HAP-1 (cell line): ENCODE measurements at regions not wholly inside any gene's neighbourhood (a gene's known extent, or its start where the extent isn't known, plus 50 kb on each side); places are given as distances from the start of the nearest gene placed in this dataset.

Experiments used
- DNase-seq, 2 experiments: peaks; one replicate each; pipeline ENCODE4 v3.0.0-alpha.2; 2016 to 2020; ENCODE audit warnings: low spot score in 2 of 2
- H3K27me3 ChIP-seq: fragments of 250-450 bp; sonication (Bioruptor Pico); 2 replicates; pipeline ENCODE4 v1.5.1; 2020; ENCODE audit warnings: low read depth, mild to moderate bottlenecking, moderate library complexity
- H3K36me3 ChIP-seq: fragments of 250-450 bp; sonication (Bioruptor Pico); replicated peaks from 2 replicates; pipeline ENCODE4 v1.5.1; 2020; ENCODE audit warnings: mild to moderate bottlenecking
- H3K4me1 ChIP-seq: fragments of 250-450 bp; sonication (Bioruptor Pico); 2 replicates; pipeline ENCODE4 v1.5.1; 2020; ENCODE audit warnings: mild to moderate bottlenecking
- H3K4me3 ChIP-seq: fragments of 250-450 bp; sonication (Bioruptor Pico); 2 replicates; pipeline ENCODE4 v1.5.1; 2020; ENCODE audit warnings: mild to moderate bottlenecking, moderate library complexity
- H3K9me3 ChIP-seq: fragments of 250-450 bp; sonication (Bioruptor Pico); 2 replicates; pipeline ENCODE4 v1.5.1; 2020; ENCODE audit warnings: mild to moderate bottlenecking, moderate library complexity
- in situ Hi-C: fragments of 300-500 bp; cut with MboI; formaldehyde crosslinking; loops from 3 replicates; pipeline ENCODE4 v1.14.3; 2020; ENCODE audit warnings: low sequenced_read_pairs, inconsistent platforms, mixed read lengths

DNA sequence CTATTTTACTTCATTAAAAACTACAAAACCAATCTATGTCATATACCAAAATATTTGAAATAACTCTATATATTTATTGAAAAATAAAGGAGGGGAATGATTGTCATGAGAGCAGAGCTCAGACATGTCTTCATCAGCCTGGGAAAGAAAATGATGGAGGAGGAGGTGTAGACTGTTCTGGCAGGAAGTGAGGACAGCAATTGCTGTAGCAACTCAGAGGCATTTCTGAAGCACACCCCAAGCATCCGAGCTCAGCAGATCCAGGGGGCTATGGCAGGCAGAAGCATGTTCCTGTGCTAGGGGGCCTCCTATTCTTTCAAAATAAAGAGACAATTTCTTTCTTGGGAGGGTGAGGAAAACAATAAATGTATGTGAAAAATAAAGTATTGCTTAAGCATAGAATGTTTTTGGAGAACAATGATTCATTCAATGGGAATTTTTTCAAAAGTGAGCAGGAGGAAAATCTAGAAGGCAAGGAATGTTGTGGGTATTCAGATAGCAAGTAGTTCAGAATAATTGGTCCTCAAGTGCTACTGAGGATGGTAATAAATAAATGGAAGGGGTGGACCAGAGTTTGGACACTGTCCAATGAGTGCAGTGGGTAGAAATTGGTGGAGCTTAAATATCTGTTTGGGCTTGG is 383.4 kb downstream of the CDH11 start:
- DNase-seq = no peak
- Histone ChIP-seq H3K27me3 (no peaks in the 10 kb centered on the region), H3K4me1 (no peaks in the 10 kb centered on the region), H3K36me3 (no peaks in the 10 kb centered on the region), H3K4me3 (no peak overlapping the region), H3K9me3 (no peaks in the 10 kb centered on the region)
- in situ Hi-C loops = no loop called here

DNA sequence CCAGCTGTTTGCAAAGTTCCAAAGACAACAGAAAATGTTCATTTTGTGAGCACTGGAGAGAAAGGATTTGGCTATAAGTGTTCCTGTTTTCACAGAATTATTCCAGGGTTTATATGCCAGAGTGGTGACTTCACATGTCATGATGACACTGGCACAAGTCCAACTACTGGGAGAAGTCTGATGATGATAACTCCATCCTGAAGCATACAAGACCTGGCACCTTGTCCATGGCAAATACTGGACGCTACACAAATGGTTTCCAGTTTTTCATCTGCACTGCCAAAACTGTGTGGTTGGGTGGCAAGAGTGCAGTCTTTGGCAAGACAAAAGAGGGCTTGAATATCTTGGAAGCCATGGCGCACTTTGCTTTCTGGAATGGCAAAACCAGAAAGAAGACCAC is 385.0 kb downstream of the CDH11 start:
- no peaks in the 10 kb centered on the region for H3K27me3 ChIP-seq
- no peak overlapping the region for H3K4me3 ChIP-seq
- H3K9me3 ChIP-seq = no peaks in the 10 kb centered on the region
- H3K4me1 ChIP-seq = no peaks in the 10 kb centered on the region
- DNase-seq = no peak
- in situ Hi-C loops = no loop called here
- no peaks in the 10 kb centered on the region for H3K36me3 ChIP-seq

DNA sequence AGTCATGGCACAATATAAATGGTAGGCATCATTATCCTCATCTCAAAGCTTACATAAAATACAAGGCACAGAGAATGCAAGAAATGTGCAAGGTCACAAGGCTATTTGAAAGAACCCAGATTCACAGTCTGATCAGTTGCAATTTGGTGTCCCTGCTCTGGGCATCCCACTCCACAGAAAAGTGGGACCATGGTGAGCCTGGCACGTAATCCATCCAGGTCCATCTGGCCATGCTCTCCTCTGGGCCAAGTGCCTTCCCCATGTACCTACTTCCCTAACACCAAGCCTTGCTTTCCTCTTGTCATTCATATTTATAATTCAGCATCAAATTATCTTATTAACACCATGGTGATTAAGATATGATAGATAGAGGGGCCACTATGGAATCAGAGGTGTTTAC is 390.0 kb downstream of the CDH11 start:
- no peaks in the 10 kb centered on the region for H3K36me3 ChIP-seq
- H3K4me1 ChIP-seq = no peaks in the 10 kb centered on the region
- H3K27me3 ChIP-seq = no peaks in the 10 kb centered on the region
- no peaks in the 10 kb centered on the region for H3K9me3 ChIP-seq
- DNase-seq = no peak
- in situ Hi-C loops = no loop called here
- H3K4me3 ChIP-seq = no peak overlapping the region

DNA sequence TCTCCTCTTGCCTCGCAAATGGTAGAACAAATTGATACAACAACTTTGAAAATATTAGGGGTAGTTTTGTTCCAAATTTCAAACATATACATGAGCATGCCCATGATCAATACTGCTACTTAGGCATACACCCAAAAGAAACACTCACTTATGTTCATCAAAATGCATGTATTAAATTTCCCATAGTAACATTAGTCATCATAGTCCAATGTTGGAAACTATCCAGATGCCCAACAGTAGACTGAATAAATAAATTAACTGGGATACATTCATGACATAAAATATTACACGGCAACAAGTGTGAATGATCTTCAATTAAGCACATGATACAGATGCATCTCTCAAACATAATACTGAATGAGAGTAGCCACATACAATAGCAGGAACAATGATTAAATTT is 391.6 kb downstream of the CDH11 start:
- in situ Hi-C loops = no loop called here
- Histone ChIP-seq H3K36me3 (no peaks in the 10 kb centered on the region), H3K4me1 (no peaks in the 10 kb centered on the region), H3K27me3 (no peaks in the 10 kb centered on the region), H3K4me3 (no peak overlapping the region), H3K9me3 (no peaks in the 10 kb centered on the region)
- no peak for DNase-seq

DNA sequence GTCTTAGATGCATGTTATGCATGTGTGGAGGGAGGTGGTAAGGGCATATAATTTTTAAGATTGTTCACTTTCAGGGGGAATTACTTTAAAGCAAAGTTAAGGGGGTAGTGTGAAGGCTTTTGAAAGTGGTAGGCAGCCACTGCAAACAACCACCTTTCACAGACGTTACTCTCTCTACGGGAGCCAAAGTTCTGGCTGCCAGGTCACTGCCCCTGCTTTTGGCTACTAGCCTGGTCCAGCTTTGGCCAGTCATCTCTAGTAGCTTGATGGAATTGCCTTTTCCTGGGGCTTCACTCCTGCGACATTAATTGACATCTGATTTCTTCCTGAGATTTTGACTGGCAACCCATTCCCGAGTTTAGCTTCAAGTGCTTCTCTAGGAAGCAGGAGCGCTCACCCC is 397.5 kb downstream of the CDH11 start:
- no peaks in the 10 kb centered on the region for H3K36me3 ChIP-seq
- in situ Hi-C loops = no loop called here
- H3K4me3 ChIP-seq = no peak overlapping the region
- H3K27me3 ChIP-seq = no peaks in the 10 kb centered on the region
- no peaks in the 10 kb centered on the region for H3K9me3 ChIP-seq
- DNase-seq = no peak
- H3K4me1 ChIP-seq = no peaks in the 10 kb centered on the region

DNA sequence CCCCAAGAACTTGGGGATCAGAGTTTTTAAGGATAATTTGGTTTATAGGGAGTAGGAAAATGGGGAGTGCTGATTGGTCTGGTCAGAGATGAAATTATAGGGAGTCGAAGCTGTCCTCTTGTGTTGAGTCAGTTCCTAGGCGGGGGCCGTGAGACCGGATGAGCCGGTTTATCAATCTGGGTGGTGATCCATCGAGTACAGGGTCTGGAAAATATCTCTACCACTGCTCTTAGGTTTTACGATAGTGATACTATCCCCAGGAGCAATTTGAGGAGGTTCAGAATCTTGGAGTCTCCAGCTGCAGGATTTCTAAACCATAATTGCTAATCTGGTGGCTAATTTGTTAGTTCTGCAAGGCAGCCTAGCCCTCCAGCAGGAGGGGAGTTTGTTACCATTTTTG is 403.4 kb downstream of the CDH11 start:
- no peaks in the 10 kb centered on the region for H3K27me3 ChIP-seq
- no peaks in the 10 kb centered on the region for H3K4me1 ChIP-seq
- H3K9me3 ChIP-seq = no peaks in the 10 kb centered on the region
- H3K36me3 ChIP-seq = no peaks in the 10 kb centered on the region
- in situ Hi-C loops = no loop called here
- H3K4me3 ChIP-seq = no peak overlapping the region
- DNase-seq = no peak

DNA sequence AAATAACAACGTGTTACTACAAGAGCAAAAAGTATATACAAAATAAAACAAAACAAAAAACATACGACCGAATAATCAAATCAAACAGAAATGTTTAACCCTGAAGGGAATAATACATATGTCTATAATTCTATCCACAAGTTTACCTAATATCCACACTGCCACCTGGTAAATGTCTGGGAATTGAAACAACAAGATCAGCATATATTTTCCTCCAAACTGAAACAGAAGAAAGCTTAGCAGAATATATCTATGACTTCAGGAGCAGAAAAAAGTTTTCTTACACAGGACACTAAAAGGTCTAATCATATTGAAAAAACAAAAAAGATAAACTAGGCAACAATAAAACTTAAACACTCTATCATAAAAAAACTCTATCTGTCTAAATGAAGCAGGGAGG is 404.0 kb downstream of the CDH11 start:
- H3K27me3 ChIP-seq = no peaks in the 10 kb centered on the region
- H3K4me1 ChIP-seq = no peaks in the 10 kb centered on the region
- no peaks in the 10 kb centered on the region for H3K36me3 ChIP-seq
- in situ Hi-C loops = no loop called here
- DNase-seq = no peak
- no peaks in the 10 kb centered on the region for H3K9me3 ChIP-seq
- no peak overlapping the region for H3K4me3 ChIP-seq

DNA sequence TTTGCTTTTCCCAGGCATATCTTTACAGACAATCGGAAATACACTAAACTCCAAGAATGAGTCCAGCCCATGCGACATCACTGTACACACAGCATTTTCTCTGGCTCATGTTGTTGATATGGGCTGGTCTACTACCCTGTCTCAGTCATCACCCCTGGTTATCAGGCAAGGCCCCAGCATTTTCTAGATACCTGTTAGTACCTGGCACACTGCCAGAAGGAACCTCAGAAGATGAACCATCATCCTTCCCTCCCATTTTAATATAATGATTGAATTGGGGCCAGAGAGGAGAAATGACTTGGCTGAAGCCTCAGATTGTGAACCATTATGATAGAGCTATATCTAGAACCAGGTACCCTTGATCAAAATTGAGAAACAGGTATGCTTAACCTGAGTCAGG is 406.2 kb downstream of the CDH11 start:
- in situ Hi-C loops = no loop called here
- H3K27me3 ChIP-seq = no peaks in the 10 kb centered on the region
- H3K9me3 ChIP-seq = no peaks in the 10 kb centered on the region
- H3K4me1 ChIP-seq = no peaks in the 10 kb centered on the region
- DNase-seq = no peak
- H3K36me3 ChIP-seq = no peaks in the 10 kb centered on the region
- no peak overlapping the region for H3K4me3 ChIP-seq

DNA sequence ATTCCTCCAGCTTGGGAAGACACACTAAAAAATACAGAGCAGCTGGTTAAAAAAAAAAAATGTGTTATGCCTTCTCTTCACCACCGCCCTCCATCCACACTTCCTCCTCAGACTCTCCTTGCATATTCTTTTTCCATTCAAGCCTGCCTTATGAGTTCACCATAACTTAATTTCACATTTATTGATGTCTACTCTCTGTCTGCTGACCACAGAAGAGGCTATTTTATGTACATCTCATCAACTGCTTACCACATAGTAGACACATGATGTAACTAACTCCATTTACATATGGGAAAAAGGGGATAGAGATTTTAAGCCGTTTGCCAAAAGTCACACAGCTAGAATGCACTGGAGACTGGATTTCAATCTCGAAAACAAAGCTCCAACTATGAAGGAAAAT is 409.8 kb downstream of the CDH11 start:
- no peaks in the 10 kb centered on the region for H3K4me1 ChIP-seq

DNA sequence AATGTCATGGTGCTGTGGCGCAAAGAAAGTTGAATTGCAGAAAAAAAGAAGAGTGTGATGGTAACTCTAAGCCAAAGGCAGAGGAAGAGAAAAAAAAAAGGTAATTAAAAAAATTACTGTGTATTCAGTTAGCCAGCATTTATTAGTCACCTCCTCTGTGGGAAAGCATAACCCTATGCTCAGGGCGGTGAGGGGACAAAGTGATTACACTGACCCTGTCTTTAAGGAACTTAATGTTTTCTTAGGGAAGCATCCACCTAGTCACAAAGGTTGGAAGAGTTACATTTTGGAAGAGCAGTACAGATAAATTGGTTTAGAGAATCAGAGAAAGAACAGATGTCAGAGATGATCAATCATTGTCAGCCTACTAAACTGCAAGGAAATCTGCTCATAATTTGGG is 410.3 kb downstream of the CDH11 start:
- no peaks in the 10 kb centered on the region for H3K27me3 ChIP-seq
- no peaks in the 10 kb centered on the region for H3K9me3 ChIP-seq
- no peak overlapping the region for H3K4me3 ChIP-seq
- in situ Hi-C loops = no loop called here
- H3K4me1 ChIP-seq = no peaks in the 10 kb centered on the region
- no peaks in the 10 kb centered on the region for H3K36me3 ChIP-seq
- no peak for DNase-seq

More for the DNA sequence above, 409.8 kb downstream of the CDH11 start:
- in situ Hi-C loops = no loop called here
- Histone ChIP-seq H3K9me3 (no peaks in the 10 kb centered on the region), H3K27me3 (no peaks in the 10 kb centered on the region), H3K36me3 (no peaks in the 10 kb centered on the region), H3K4me3 (no peak overlapping the region)
- no peak for DNase-seq

DNA sequence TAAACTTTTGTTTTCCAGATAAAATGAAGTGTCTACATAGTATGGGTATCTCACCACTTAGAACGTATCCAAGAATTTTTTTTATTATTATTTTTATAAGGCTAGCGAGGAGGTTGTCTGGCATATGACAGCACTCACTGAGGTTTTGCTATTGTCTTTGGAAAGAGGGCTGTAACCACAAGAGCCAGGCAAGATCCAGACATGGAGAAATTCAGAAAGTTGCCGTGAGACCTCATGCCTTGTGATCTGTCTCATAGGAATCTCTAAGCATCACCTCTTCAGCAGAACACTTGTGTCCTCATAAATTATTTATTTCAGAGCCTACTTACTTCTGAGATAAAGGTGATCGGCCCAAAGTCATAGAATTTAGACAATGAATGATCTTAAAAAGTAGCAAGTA is 410.8 kb downstream of the CDH11 start:
- no peaks in the 10 kb centered on the region for H3K4me1 ChIP-seq
- H3K9me3 ChIP-seq = no peaks in the 10 kb centered on the region
- no peak overlapping the region for H3K4me3 ChIP-seq
- no peaks in the 10 kb centered on the region for H3K27me3 ChIP-seq
- in situ Hi-C loops = no loop called here
- no peaks in the 10 kb centered on the region for H3K36me3 ChIP-seq
- no peak for DNase-seq

DNA sequence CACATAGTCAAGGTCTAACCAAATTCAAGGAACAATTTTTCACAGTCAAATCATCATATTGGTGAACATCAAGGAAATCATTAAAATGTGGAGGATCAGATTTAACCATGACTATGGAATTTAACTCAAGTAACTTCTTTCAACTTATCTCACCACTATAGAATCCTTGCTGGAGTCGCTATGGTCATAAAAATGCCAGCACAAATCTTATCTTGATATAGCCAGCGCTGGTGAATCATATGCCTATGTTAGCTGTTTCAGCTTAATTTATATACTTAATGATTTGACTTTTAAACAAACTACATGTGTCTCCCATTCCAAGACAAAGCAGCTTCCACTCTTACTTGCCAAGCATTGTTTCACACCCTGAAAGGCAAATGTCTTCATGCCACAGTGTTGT is 416.4 kb downstream of the CDH11 start:
- Histone ChIP-seq H3K36me3 (no peaks in the 10 kb centered on the region), H3K9me3 (no peaks in the 10 kb centered on the region), H3K4me1 (no peaks in the 10 kb centered on the region), H3K27me3 (no peaks in the 10 kb centered on the region), H3K4me3 (no peak overlapping the region)
- no peak for DNase-seq
- in situ Hi-C loops = no loop called here

DNA sequence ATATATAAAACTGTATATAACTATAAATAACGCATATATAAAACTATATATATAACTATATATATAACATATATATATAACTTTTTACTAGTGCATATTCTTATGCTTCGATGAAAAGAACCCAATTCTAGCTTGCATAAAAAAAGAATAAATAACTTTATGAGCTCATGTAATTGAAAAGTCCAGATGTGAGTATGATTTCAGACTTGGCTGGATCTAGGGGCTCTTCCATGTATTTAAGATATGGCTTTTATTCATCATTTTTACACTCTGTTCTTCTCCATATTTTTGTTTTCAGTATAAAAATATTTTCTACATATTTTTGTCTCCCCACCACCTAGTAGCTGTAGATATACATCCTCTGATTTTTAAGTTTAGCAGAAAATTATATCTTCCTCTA is 417.5 kb downstream of the CDH11 start:
- H3K9me3 ChIP-seq = no peaks in the 10 kb centered on the region
- H3K4me3 ChIP-seq = no peak overlapping the region
- H3K27me3 ChIP-seq = no peaks in the 10 kb centered on the region
- no peaks in the 10 kb centered on the region for H3K36me3 ChIP-seq
- in situ Hi-C loops = no loop called here
- H3K4me1 ChIP-seq = no peaks in the 10 kb centered on the region
- DNase-seq = no peak

DNA sequence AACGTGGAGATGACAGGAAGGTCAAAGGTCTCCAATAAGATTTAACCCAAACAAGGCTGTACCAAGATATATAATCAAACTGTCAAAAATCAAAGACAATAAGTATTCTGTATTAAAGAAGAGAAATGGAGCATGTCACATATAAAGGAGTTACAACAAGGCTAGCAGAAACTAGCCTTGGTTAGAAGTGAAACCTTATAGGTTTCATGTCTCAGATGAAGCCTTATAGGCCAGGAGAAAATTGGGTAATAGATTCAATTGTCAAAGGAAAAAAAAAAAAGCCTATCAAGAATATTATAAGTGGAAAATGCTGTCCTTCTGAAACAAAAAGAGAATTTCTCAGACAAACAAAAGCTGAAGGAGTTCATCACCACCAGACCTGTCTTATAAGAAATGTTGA is 419.4 kb downstream of the CDH11 start:
- Histone ChIP-seq H3K4me1 (no peaks in the 10 kb centered on the region), H3K27me3 (no peaks in the 10 kb centered on the region), H3K4me3 (no peak overlapping the region), H3K9me3 (no peaks in the 10 kb centered on the region), H3K36me3 (no peaks in the 10 kb centered on the region)
- in situ Hi-C loops = no loop called here
- DNase-seq = no peak

DNA sequence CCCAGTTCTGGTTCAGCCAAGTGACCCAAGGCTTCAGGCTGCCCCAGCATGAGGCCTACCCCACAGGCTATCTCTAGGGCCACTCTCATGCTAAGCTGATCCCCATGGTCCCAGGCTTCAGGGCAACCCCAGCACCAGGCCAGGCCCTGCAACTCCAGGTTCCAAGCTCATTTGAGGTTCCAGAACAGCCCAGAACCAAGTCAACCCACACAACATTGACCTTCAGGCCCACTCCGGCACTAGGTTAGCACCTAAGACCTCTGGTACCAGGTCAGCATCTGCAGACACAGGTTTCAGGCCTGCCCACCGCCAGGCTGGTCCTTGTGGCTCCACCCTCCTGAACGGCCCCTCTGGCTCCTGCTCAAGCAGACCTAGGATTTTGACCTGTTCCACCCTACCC is 421.2 kb downstream of the CDH11 start:
- Histone ChIP-seq H3K4me3 (no peak overlapping the region), H3K9me3 (no peaks in the 10 kb centered on the region), H3K27me3 (no peaks in the 10 kb centered on the region), H3K4me1 (no peaks in the 10 kb centered on the region), H3K36me3 (no peaks in the 10 kb centered on the region)
- in situ Hi-C loops = no loop called here
- no peak for DNase-seq
